ENCODE measurements at regions not wholly inside any gene's neighbourhood (a gene's known extent, or its start where the extent isn't known, plus 50 kb on each side); places are given as distances from the start of the nearest gene placed in this dataset.

DNA sequence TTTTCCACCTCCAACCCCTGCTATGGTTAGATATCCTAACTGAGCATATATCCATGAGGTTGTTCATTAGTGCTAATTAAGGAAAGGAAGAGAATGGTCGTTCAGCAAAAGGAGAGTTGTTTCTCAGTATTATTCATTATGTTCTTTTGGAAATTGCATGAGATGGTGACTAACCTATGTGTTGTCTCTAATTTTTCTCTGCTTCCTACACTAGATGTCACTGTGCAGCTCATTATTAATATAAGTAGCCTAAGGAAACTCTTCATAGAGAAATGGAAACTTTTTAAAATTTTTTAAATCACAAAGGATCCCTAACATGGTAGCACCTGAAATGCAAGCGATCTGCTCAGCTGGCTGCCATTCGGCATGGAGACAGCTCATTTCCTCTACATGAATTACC is 67.7 kb upstream of the FAM9A start:
- peak; percentile 55 for FAIRE-seq

- FAIRE-seq = no peak
Measured at GRCh38 chrX:8868070-8868773, 67.0 kb upstream of the FAM9A start.

DNA sequence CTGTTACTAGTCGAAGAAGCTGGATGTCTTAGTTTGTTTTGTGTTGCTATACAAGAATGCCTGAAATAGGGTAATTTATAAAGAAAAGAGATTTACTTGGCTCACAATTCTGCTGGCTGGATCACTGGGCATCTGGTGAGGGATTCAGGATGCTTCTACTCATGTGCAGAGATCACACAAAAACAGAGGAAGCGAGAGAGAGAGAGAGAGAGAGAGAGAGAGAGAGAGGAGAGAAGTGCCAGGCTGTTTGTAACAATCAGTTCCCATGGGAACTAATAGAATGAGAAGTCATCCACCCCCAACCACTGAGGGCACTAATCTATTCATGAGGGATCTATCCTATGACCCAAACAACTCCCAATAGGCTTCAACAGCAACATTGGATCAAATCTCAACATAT is 66.2 kb upstream of the FAM9A start:
- no peak for FAIRE-seq

GRCh38 chrX:8864161-8864560 is 63.0 kb upstream of the FAM9A start:
- no peak for FAIRE-seq

DNA sequence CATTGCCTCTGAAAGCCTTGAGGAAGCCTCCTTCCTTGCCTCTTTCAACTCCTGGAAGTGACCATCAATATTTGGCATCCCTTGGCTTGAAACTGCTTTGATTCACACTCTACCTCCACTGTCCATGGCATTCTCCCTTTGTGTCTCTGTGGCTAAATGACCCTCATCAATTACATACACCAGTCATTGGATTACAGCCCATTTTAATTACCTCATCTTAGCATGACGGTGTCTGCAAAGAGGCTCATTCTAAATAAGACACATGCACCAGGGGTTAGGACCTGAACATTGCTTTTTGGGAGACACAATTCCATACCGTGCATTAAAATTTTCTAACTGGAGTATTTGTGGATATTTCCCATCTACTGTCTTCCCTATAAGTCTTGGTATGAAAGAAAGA is 60.7 kb upstream of the FAM9A start:
- no peak for FAIRE-seq

GRCh38 chrX:8851231-8851886 is 50.2 kb upstream of the FAM9A start:
- no peak for FAIRE-seq
